Spleen (tissue), 11 donors: ENCODE measurements at regions not wholly inside any gene's neighbourhood (a gene's known extent, or its start where the extent isn't known, plus 50 kb on each side); places are given as distances from the start of the nearest gene placed in this dataset.

ENCODE experiments used
- DNase-seq: peaks from one replicate; pipeline ENCODE4 v3.0.0-alpha.2; 2020
- H3K27ac ChIP-seq, 8 donors: fragments of 200-600 bp; sonication (generic) in 7 of 8; 1 replicate in 4 of 8; 2 replicates in 4 of 8; pipeline versions ENCODE4 v1.5.0 to v1.8.0; 2016 to 2021; ENCODE audit warnings: inconsistent platforms in 4 of 8, mild to moderate bottlenecking in 4 of 8, moderate library complexity in 1 of 8
- H3K27me3 ChIP-seq, 7 donors: fragments of 200-600 bp; sonication (generic) in 6 of 7; replicated peaks in 1 of 7; 1 replicate in 4 of 7; 2 replicates in 3 of 7; pipeline versions ENCODE4 v1.5.0 to v1.8.0; 2016 to 2021; ENCODE audit warnings: inconsistent platforms in 3 of 7, mild to moderate bottlenecking in 1 of 7
- H3K36me3 ChIP-seq, 6 donors: fragments of 200-600 bp; sonication (generic) in 5 of 6; 1 replicate in 4 of 6; 2 replicates in 2 of 6; pipeline versions ENCODE4 v1.5.0 to v1.8.0; 2016 to 2021; ENCODE audit warnings: inconsistent platforms in 2 of 6
- H3K4me1 ChIP-seq, 6 donors: fragments of 200-600 bp; sonication (generic) in 5 of 6; 1 replicate in 3 of 6; 2 replicates in 3 of 6; pipeline versions ENCODE4 v1.5.0 to v1.8.0; 2016 to 2021; ENCODE audit warnings: inconsistent platforms in 3 of 6
- H3K4me3 ChIP-seq, 8 donors: fragments of 200-600 bp; sonication (generic) in 7 of 8; 1 replicate in 4 of 8; 2 replicates in 4 of 8; pipeline versions ENCODE4 v1.5.0 to v1.8.0; 2016 to 2021; ENCODE audit warnings: inconsistent platforms in 4 of 8, mild to moderate bottlenecking in 4 of 8, moderate library complexity in 2 of 8
- H3K9me3 ChIP-seq, 8 donors: fragments of 200-600 bp; sonication (generic) in 7 of 8; 1 replicate in 4 of 8; 2 replicates in 4 of 8; pipeline versions ENCODE4 v1.5.0 to v1.8.0; 2016 to 2021; ENCODE audit warnings: inconsistent platforms in 4 of 8
- CTCF ChIP-seq, 11 experiments: fragments of 200-600 bp in 7 of 11; fragments of 450-650 bp in 4 of 11; sonication (generic) in 4 of 11; IDR thresholded peaks in 8 of 11; conservative IDR thresholded peaks in 3 of 11; 1 replicate in 7 of 11; 2 replicates in 4 of 11; pipeline versions ENCODE4 v1.4.0 to v1.8.0; 2016 to 2021; ENCODE audit warnings: antibody characterized with exemption in 11 of 11, inconsistent platforms in 4 of 11, mild to moderate bottlenecking in 1 of 11
- POLR2A ChIP-seq, 3 donors: fragments of 450-650 bp; IDR thresholded peaks; one replicate each; pipeline ENCODE4 v1.5.1; 2017; ENCODE audit warnings: antibody characterized with exemption in 3 of 3, mild to moderate bottlenecking in 1 of 3
- POLR2AphosphoS5 ChIP-seq, 3 donors: sonication (generic); formaldehyde crosslinking; IDR thresholded peaks; one replicate each; pipeline ENCODE4 v1.5.1; 2017; ENCODE audit warnings: antibody characterized with exemption in 3 of 3
- WGBS, 5 donors: extraction: QIAGEN DNeasy Blood & Tissue Kit in 3 of 5; methylation state at CpG; one replicate each; pipeline versions ENCODE4 v1.1.5 to v1.1.7; 2013 to 2018; 5-methylcytosine and 5-hydroxymethylcytosine counted together
- intact Hi-C: fragments of 100-400 bp; cut with DNase I; formaldehyde crosslinking; loops from one replicate; pipeline ENCODE4 v1.15.0; 2023; ENCODE audit warnings: low total_unique reads
- donor health status: healthy with polysubstance abuse.
- donor health status: DM: no; HTN: no; CAD: no; lungs with moderate emphysema.
- donor health status: DM: no; HTN: no; CAD: no.
- donor health status: Bipolar disorder and iron deficiency.
- donor health status: healthy.
- donor health status: DM: no; HTN: no; CAD: no.
- donor health status: DM: yes; HTN: yes; CAD: no.

DNA sequence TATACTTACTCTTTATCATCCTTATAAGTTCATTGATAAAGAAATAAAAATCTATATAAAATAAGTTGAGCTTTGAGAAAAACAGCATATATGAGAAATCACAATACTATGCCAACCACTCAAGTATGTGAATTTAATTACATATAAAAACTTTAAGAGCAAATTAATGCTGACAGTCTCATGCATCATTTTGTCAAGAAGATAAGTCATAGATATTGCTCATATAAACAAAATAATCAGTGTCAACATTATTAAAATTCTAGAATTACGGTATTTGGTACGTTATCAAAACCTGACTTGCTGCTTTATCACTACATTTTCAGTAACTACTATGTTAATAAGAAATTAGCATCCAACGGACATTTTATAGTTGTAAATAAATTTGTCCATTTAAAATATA lies 111.2 kb downstream of the FBXO8 start:
- 73 to 92% (median 84%) methylated on average over 3 of the region's 3 CpGs for WGBS, 5 donors
- H3K27me3 ChIP-seq, result peaks cover 0 to 10% (median 0%) of the 10 kb centered on the region in 7 donors

DNA sequence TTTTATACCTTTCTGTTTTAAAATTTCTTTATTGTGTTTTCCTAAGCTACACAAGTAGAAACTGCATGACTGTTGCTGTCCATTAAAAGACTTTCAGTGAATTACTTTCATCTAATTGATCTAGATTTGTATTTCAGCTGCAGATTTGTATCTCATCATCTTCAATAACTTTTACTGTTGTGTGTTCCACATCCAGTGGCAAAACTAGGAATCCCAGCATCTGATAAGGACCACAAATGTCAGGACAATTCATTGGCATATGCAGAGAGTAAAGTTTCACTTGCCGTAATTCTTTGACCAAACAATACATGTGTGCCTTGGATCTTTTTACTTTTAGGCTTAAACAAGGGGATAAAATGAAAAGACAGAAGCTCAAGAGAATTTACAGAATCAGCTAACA lies 112.6 kb downstream of the FBXO8 start:
- Histone ChIP-seq H3K27ac (no peak overlapping the region), H3K9me3 (no peaks in the 10 kb centered on the region), H3K4me1 (no peaks in the 10 kb centered on the region), H3K4me3 (no peak overlapping the region), H3K27me3 (peaks cover 0 to 10% (median 0%) of the 10 kb centered on the region in 7 donors), H3K36me3 (no peaks in the 10 kb centered on the region)
- TF ChIP-seq POLR2A (IDR thresholded peaks at IDR 0.05), result no peak
- no peak for TF ChIP-seq POLR2AphosphoS5 (IDR thresholded peaks at IDR 0.05)
- TF ChIP-seq CTCF (IDR thresholded peaks at IDR 0.05 in 8 of 11, conservative IDR thresholded peaks at IDR 0.05 in 3 of 11), result no peak
- intact Hi-C loops, result no loop called here
- DNase-seq, result no peak
- WGBS, 5 donors, result 87 to 100% (median 92%) methylated on average over 1 of the region's 1 CpG

More for the DNA sequence above, 111.2 kb downstream of the FBXO8 start:
- DNase-seq, result no peak
- H3K4me3 ChIP-seq, result no peak overlapping the region
- intact Hi-C loops, result no loop called here
- H3K9me3 ChIP-seq, result no peaks in the 10 kb centered on the region
- no peak overlapping the region for H3K27ac ChIP-seq
- H3K4me1 ChIP-seq, result no peaks in the 10 kb centered on the region
- no peaks in the 10 kb centered on the region for H3K36me3 ChIP-seq
- TF ChIP-seq CTCF (IDR thresholded peaks at IDR 0.05 in 8 of 11, conservative IDR thresholded peaks at IDR 0.05 in 3 of 11), result no peak
- TF ChIP-seq POLR2A (IDR thresholded peaks at IDR 0.05), result no peak
- no peak for TF ChIP-seq POLR2AphosphoS5 (IDR thresholded peaks at IDR 0.05)

DNA sequence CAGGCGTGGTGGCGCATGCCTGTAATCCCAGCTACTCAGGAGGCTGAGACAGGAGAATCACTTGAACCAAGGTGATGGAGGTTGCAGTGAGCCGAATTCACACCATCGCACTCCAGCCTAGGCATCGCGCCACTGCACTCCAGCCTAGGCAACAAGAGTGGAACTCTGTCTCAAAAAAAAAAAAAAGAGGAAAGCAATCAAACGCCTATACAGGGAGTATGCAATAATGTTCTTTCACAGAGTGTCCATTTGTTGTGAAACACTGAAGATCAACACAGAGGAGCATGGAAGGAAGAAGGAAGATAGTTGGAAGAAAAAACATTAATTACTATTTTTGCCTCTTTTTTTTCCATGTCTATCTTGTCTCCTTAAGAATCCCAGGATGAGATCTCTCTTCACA lies 113.4 kb downstream of the FBXO8 start:
- no peaks in the 10 kb centered on the region for H3K36me3 ChIP-seq
- H3K9me3 ChIP-seq, result no peaks in the 10 kb centered on the region
- no peak for DNase-seq
- TF ChIP-seq CTCF (IDR thresholded peaks at IDR 0.05 in 8 of 11, conservative IDR thresholded peaks at IDR 0.05 in 3 of 11) (no peak), POLR2AphosphoS5 (IDR thresholded peaks at IDR 0.05) (no peak)
- peaks cover 0 to 7% (median 0%) of the 10 kb centered on the region in 7 donors for H3K27me3 ChIP-seq
- no peak overlapping the region for H3K27ac ChIP-seq
- no peak overlapping the region for H3K4me3 ChIP-seq
- intact Hi-C loops, result no loop called here
- H3K4me1 ChIP-seq, result no peaks in the 10 kb centered on the region
- 90 to 95% (median 93%) methylated on average over 7 of the region's 7 CpGs for WGBS, 5 donors

- no peak for DNase-seq
- Histone ChIP-seq H3K9me3 (no peaks in the 10 kb centered on the region), H3K27me3 (peaks cover 0 to 45% (median 0%) of the 10 kb centered on the region in 7 donors), H3K36me3 (no peaks in the 10 kb centered on the region), H3K4me1 (no peaks in the 10 kb centered on the region), H3K27ac (no peak overlapping the region), H3K4me3 (no peak overlapping the region)
- no peak for TF ChIP-seq POLR2AphosphoS5 (IDR thresholded peaks at IDR 0.05)
- intact Hi-C loops, result no loop called here
- 60 to 73% (median 66%) methylated on average over 7 of the region's 7 CpGs for WGBS, 5 donors
Observed at GRCh38 chr4:174157106-174157607, 126.3 kb downstream of the FBXO8 start.
